Panc1 (cell line): ENCODE measurements at regions not wholly inside any gene's neighbourhood (a gene's known extent, or its start where the extent isn't known, plus 50 kb on each side); places are given as distances from the start of the nearest gene placed in this dataset.

Source experiments
- ATAC-seq: fragments of 200-7000 bp; cut with Tn5 transposase; 2 replicates; pipeline ENCODE4 v1.9.1; 2020; ENCODE audit warnings: mild to moderate bottlenecking, moderate library complexity
- BruUV-seq: library from RNA; stranded (reverse); fragments of 400-500 nt; replicated peaks from 2 replicates; lab custom pipeline; 2021; lab: Mats Ljungman, UMichigan
- CTCF ChIA-PET: fragments of 300-600 bp; sonication (Branson Sonifier 250); formaldehyde crosslinking; loops from one replicate; lab custom pipeline; 2022; ENCODE audit warnings: antibody characterized with exemption; lab: Charles Lee
- POLR2A ChIA-PET: fragments of 300-600 bp; sonication (Branson Sonifier 250); formaldehyde crosslinking; loops from one replicate; lab custom pipeline; 2022; ENCODE audit warnings: antibody characterized with exemption; lab: Charles Lee
- DNase-seq: peaks from one replicate; pipeline ENCODE4 v3.0.0-alpha.2; 2010; ENCODE audit warnings: low read depth, low spot score
- H3K27ac ChIP-seq: 2 replicates; pipeline ENCODE4 v1.5.1; 2011; ENCODE audit warnings: mild to moderate bottlenecking, low read length, inconsistent platforms
- H3K27me3 ChIP-seq: fragments of 200-500 bp; sonication (Bioruptor generic); 2 replicates; pipeline ENCODE4 v1.6.0; 2014; ENCODE audit warnings: low read length, inconsistent platforms; ENCODE audit not compliant: control insufficient read depth, insufficient read depth
- H3K36me3 ChIP-seq: fragments of 200-500 bp; sonication (Bioruptor generic); 2 replicates; pipeline ENCODE4 v1.5.1; 2014; ENCODE audit warnings: inconsistent platforms, mild to moderate bottlenecking, low read length, moderate library complexity; ENCODE audit not compliant: control insufficient read depth, insufficient read depth
- H3K4me1 ChIP-seq: 2 replicates; pipeline ENCODE4 v1.5.1; 2011; ENCODE audit warnings: inconsistent platforms, mild to moderate bottlenecking, low read length, moderate library complexity; ENCODE audit not compliant: control insufficient read depth, insufficient read depth
- H3K4me3 ChIP-seq, 2 experiments: 2 replicates each; pipeline ENCODE4 v1.5.1; 2011 to 2012; ENCODE audit warnings: low read depth in 2 of 2, low read length in 2 of 2, mild to moderate bottlenecking in 2 of 2, inconsistent platforms in 1 of 2, moderate library complexity in 1 of 2
- H3K9me3 ChIP-seq: fragments of 200-500 bp; sonication (Bioruptor generic); 2 replicates; pipeline ENCODE4 v1.5.1; 2014; ENCODE audit warnings: low read depth, mild to moderate bottlenecking, inconsistent platforms, low read length, moderate library complexity; ENCODE audit not compliant: control insufficient read depth, insufficient read depth
- POLR2AphosphoS5 ChIP-seq: IDR thresholded peaks from 2 replicates; pipeline ENCODE4 v1.6.1; 2012; ENCODE audit warnings: mild to moderate bottlenecking, low read depth, low read length, moderate library complexity
- SIN3A ChIP-seq: IDR thresholded peaks from 2 replicates; pipeline ENCODE4 v1.6.1; 2012; ENCODE audit warnings: low read depth, mild to moderate bottlenecking, low read length, moderate library complexity, borderline replicate concordance; ENCODE audit not compliant: insufficient read depth
- TCF7L2 ChIP-seq: IDR thresholded peaks from 2 replicates; pipeline ENCODE4 v1.6.1; 2011; ENCODE audit warnings: mild to moderate bottlenecking, low read depth, low read length, inconsistent platforms
- in situ Hi-C: cut with HindIII; loops from 2 replicates; pipeline ENCODE4 v1.10.0; 2016; ENCODE audit warnings: low sequenced_read_pairs, low pct_unique_long_range_greater_than_20kb
- intact Hi-C: fragments of 100-400 bp; cut with micrococcal nuclease; formaldehyde crosslinking; loops from one replicate; pipeline ENCODE4 v1.10.0; 2022; ENCODE audit not compliant: unreplicated experiment
- TF ChIP-seq, protein P1 (sequence below), 2 experiments: IDR thresholded peaks; 2 replicates each; pipeline ENCODE4 v1.6.1; 2011 to 2012; ENCODE audit warnings: low read depth in 2 of 2, control low read depth in 1 of 2, low read length in 1 of 2, mild to moderate bottlenecking in 1 of 2, moderate library complexity in 1 of 2; ENCODE audit not compliant: insufficient read depth in 1 of 2
- TF ChIP-seq, protein P2 (sequence below): fragments of 450-650 bp; IDR thresholded peaks from 2 replicates; pipeline ENCODE4 v1.5.1; 2017; ENCODE audit warnings: mild to moderate bottlenecking

DNA sequence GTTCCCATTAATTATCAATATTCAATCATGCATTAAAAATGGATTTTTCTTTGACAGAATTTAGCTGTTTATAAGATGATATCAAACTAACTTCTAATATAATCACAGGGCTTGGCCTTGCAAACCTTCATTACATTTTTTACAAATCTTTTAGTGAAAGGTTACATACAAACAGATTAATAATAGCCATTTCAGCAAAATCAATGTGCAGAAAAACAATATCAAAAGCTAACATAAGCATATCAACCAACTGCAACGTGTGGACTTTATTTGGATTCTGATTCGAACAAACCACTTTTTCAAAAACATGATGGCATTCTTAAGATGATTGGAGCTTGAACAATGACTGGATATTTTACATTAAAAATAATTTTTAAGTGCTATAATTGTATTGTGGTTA lies 93.6 kb downstream of the OTX2 start:
- Histone ChIP-seq H3K27me3 (no peaks in the 10 kb centered on the region), H3K27ac (no peak overlapping the region), H3K36me3 (no peaks in the 10 kb centered on the region), H3K9me3 (no peaks in the 10 kb centered on the region), H3K4me3 (no peak overlapping the region), H3K4me1 (no peaks in the 10 kb centered on the region)
- DNase-seq (no peak), ATAC-seq (no peak)
- POLR2A ChIA-PET, result no interaction called here
- CTCF ChIA-PET, result no interaction called here
- intact Hi-C loops (no loop called here), in situ Hi-C loops (no loop called here)
- TF ChIP-seq TCF7L2 (no peak), SIN3A (no peak), POLR2AphosphoS5 (no peak)
- TF ChIP-seq, protein P1, sequence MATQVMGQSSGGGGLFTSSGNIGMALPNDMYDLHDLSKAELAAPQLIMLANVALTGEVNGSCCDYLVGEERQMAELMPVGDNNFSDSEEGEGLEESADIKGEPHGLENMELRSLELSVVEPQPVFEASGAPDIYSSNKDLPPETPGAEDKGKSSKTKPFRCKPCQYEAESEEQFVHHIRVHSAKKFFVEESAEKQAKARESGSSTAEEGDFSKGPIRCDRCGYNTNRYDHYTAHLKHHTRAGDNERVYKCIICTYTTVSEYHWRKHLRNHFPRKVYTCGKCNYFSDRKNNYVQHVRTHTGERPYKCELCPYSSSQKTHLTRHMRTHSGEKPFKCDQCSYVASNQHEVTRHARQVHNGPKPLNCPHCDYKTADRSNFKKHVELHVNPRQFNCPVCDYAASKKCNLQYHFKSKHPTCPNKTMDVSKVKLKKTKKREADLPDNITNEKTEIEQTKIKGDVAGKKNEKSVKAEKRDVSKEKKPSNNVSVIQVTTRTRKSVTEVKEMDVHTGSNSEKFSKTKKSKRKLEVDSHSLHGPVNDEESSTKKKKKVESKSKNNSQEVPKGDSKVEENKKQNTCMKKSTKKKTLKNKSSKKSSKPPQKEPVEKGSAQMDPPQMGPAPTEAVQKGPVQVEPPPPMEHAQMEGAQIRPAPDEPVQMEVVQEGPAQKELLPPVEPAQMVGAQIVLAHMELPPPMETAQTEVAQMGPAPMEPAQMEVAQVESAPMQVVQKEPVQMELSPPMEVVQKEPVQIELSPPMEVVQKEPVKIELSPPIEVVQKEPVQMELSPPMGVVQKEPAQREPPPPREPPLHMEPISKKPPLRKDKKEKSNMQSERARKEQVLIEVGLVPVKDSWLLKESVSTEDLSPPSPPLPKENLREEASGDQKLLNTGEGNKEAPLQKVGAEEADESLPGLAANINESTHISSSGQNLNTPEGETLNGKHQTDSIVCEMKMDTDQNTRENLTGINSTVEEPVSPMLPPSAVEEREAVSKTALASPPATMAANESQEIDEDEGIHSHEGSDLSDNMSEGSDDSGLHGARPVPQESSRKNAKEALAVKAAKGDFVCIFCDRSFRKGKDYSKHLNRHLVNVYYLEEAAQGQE (IDR thresholded peaks at IDR 0.05; ENCODE audit: insufficient read depth in 1 of 2, low read depth in 2 of 2, low read length in 1 of 2), result no peak
- TF ChIP-seq, protein P2, sequence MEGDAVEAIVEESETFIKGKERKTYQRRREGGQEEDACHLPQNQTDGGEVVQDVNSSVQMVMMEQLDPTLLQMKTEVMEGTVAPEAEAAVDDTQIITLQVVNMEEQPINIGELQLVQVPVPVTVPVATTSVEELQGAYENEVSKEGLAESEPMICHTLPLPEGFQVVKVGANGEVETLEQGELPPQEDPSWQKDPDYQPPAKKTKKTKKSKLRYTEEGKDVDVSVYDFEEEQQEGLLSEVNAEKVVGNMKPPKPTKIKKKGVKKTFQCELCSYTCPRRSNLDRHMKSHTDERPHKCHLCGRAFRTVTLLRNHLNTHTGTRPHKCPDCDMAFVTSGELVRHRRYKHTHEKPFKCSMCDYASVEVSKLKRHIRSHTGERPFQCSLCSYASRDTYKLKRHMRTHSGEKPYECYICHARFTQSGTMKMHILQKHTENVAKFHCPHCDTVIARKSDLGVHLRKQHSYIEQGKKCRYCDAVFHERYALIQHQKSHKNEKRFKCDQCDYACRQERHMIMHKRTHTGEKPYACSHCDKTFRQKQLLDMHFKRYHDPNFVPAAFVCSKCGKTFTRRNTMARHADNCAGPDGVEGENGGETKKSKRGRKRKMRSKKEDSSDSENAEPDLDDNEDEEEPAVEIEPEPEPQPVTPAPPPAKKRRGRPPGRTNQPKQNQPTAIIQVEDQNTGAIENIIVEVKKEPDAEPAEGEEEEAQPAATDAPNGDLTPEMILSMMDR, result no peak
- no TSS peak for BruUV-seq

DNA sequence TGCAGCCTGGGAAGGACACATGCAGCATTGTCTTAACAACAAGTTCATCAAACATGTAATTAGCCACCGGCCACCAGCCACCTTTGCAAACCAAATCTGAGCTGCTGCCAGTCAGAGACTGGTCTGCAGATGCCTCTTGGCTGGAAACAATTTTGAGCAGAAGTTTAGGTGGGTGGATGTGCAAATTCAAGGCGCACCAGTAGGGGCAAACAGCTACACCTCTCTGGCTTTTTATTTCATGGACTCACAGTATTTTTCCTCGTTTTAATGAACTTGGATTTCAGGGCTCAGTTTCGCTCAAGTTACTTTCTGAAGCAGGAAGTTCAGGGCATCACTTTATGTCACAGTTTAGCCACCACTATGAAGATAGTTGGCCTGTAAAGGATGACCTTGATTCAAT lies 94.3 kb downstream of the OTX2 start:
- DNase-seq, result no peak
- Histone ChIP-seq H3K27ac (no peak overlapping the region), H3K27me3 (no peaks in the 10 kb centered on the region), H3K36me3 (no peaks in the 10 kb centered on the region), H3K9me3 (no peaks in the 10 kb centered on the region), H3K4me3 (no peak overlapping the region), H3K4me1 (no peaks in the 10 kb centered on the region)
- CTCF ChIA-PET, result no interaction called here
- in situ Hi-C loops, result no loop called here
- TF ChIP-seq, protein P2, result no peak
- TF ChIP-seq SIN3A, result no peak
- TF ChIP-seq POLR2AphosphoS5, result no peak
- TF ChIP-seq, protein P1 (IDR thresholded peaks at IDR 0.05; ENCODE audit: insufficient read depth in 1 of 2, low read depth in 2 of 2, low read length in 1 of 2), result no peak
- no peak for TF ChIP-seq TCF7L2
- no TSS peak for BruUV-seq
- intact Hi-C loops, result no loop called here
- ATAC-seq, result no peak
- POLR2A ChIA-PET, result no interaction called here
